GM12891 (cell line): ENCODE measurements at regions not wholly inside any gene's neighbourhood (a gene's known extent, or its start where the extent isn't known, plus 50 kb on each side); places are given as distances from the start of the nearest gene placed in this dataset.

Experiments used
- POLR2A ChIP-seq: IDR thresholded peaks from 2 replicates; pipeline ENCODE4 v1.6.1; 2011; ENCODE audit warnings: low read depth, low read length, control low read depth
- POLR2AphosphoS5 ChIP-seq: IDR thresholded peaks from 2 replicates; pipeline ENCODE4 v1.6.1; 2011; ENCODE audit warnings: low read depth, low read length, control low read depth
- POU2F2 ChIP-seq: IDR thresholded peaks from 2 replicates; pipeline ENCODE4 v1.6.1; 2011; ENCODE audit warnings: low read depth, mild to moderate bottlenecking, control low read depth, low read length, moderate library complexity
- SPI1 ChIP-seq: IDR thresholded peaks from 2 replicates; pipeline ENCODE4 v1.6.1; 2011; ENCODE audit warnings: low read depth, low read length, control low read depth
- TAF1 ChIP-seq: IDR thresholded peaks from 2 replicates; pipeline ENCODE4 v1.6.1; 2011; ENCODE audit warnings: low read depth, low read length, control low read depth

DNA sequence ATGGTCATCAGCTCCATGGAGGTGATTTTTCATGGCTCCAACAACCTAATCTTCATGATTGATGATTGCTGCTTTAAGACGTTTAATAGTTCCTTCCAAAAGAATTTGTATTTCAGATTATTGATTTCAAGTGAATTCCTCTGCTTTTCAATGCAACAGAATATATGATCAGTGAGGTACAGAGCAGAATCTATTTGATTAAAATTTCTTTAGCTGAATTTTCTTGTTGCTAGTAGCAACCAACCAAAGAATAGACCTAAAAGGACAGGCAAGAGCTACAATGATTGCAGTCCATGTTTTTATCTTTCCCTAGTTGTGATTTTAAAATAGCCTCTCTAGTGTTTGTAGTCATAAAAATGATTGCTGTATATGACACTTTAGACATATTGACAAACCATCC is 76.8 kb upstream of the SCEL start:
- no peak for TF ChIP-seq POLR2A
- TF ChIP-seq TAF1: no peak
- TF ChIP-seq POLR2AphosphoS5: no peak
- TF ChIP-seq SPI1: no peak
- no peak for TF ChIP-seq POU2F2
